CD4-positive, alpha-beta T cell treated with Interleukin-12 subunit alpha and Interleukin-12 subunit beta, for 1 hour (primary cell): ENCODE measurements at regions not wholly inside any gene's neighbourhood (a gene's known extent, or its start where the extent isn't known, plus 50 kb on each side); places are given as distances from the start of the nearest gene placed in this dataset.
"Not testable (repeated sequence)": the region's sequence is repeated elsewhere in the genome, so short reads cannot be mapped to it uniquely, and the experiment has no call there.

Experiments
- DNase-seq: peaks from one replicate; pipeline ENCODE4 v3.0.0-alpha.2; 2020

GRCh38 chr22:25281675-25282345, 62.4 kb downstream of the CRYBB2 start:
- no peak for DNase-seq

GRCh38 chr22:25282346-25282670, 62.9 kb downstream of the CRYBB2 start:
- DNase-seq: no peak

- DNase-seq: no peak
These were observed 63.5 kb downstream of the CRYBB2 start for GRCh38 chr22:25282671-25283561.

- DNase-seq: not testable (repeated sequence)
These were observed 69.0 kb downstream of the CRYBB2 start for GRCh38 chr22:25288481-25288880.

GRCh38 chr22:25301912-25302311, 82.5 kb downstream of the CRYBB2 start:
- not testable (repeated sequence) for DNase-seq

GRCh38 chr22:25309586-25309985, 90.1 kb downstream of the CRYBB2 start:
- not testable (repeated sequence) for DNase-seq

GRCh38 chr22:25311924-25312323, 92.5 kb downstream of the CRYBB2 start:
- not testable (repeated sequence) for DNase-seq

- no peak for DNase-seq
These were observed 98.8 kb downstream of the CRYBB2 start for GRCh38 chr22:25318081-25318823.

- DNase-seq: no peak
These were observed 107.7 kb downstream of the CRYBB2 start for GRCh38 chr22:25327018-25327755.

- no peak for DNase-seq
These were observed 111.6 kb downstream of the CRYBB2 start for GRCh38 chr22:25331050-25331449.

GRCh38 chr22:25331911-25332310, 112.5 kb downstream of the CRYBB2 start:
- not testable (repeated sequence) for DNase-seq

- no peak for DNase-seq
These were observed 112.9 kb downstream of the CRYBB2 start for GRCh38 chr22:25332386-25332785.

- peak; percentile 32 for DNase-seq
These were observed 114.7 kb downstream of the CRYBB2 start for GRCh38 chr22:25334162-25334490.

- not testable (repeated sequence) for DNase-seq
These were observed 115.2 kb downstream of the CRYBB2 start for GRCh38 chr22:25334631-25335030.

- not testable (repeated sequence) for DNase-seq
These were observed 115.8 kb downstream of the CRYBB2 start for GRCh38 chr22:25335276-25335675.

- not testable (repeated sequence) for DNase-seq
These were observed 121.1 kb downstream of the CRYBB2 start for GRCh38 chr22:25340536-25340935.

- not testable (repeated sequence) for DNase-seq
These were observed 124.9 kb downstream of the CRYBB2 start for GRCh38 chr22:25344366-25344765.

- DNase-seq: no peak
These were observed 127.7 kb downstream of the CRYBB2 start for GRCh38 chr22:25346859-25347751.

- no peak for DNase-seq
These were observed 128.3 kb downstream of the CRYBB2 start for GRCh38 chr22:25347752-25348102.

GRCh38 chr22:25348391-25348790, 129.0 kb downstream of the CRYBB2 start:
- no peak for DNase-seq

- not testable (repeated sequence) for DNase-seq
These were observed 129.6 kb downstream of the CRYBB2 start for GRCh38 chr22:25348996-25349395.

GRCh38 chr22:25350551-25350971, 131.1 kb downstream of the CRYBB2 start:
- no peak for DNase-seq
